Suprapubic skin (tissue), 4 donors: ENCODE measurements at regions not wholly inside any gene's neighbourhood (a gene's known extent, or its start where the extent isn't known, plus 50 kb on each side); places are given as distances from the start of the nearest gene placed in this dataset.

Experiments
- CTCF ChIP-seq, 2 donors: fragments of 200-600 bp in 1 of 2; fragments of 450-650 bp in 1 of 2; sonication (generic) in 1 of 2; IDR thresholded peaks; one replicate each; pipeline ENCODE4 v1.5.1; 2016 to 2019; ENCODE audit warnings: antibody characterized with exemption in 2 of 2, mild to moderate bottlenecking in 1 of 2, moderate library complexity in 1 of 2
- POLR2A ChIP-seq, 2 donors: fragments of 450-650 bp; IDR thresholded peaks; one replicate each; pipeline ENCODE4 v1.6.1; 2017; ENCODE audit warnings: antibody characterized with exemption in 2 of 2, mild to moderate bottlenecking in 2 of 2, moderate library complexity in 2 of 2
- POLR2AphosphoS5 ChIP-seq, 3 donors: sonication (generic); formaldehyde crosslinking; IDR thresholded peaks; one replicate each; pipeline ENCODE4 v1.6.1; 2017; ENCODE audit warnings: antibody characterized with exemption in 3 of 3

DNA sequence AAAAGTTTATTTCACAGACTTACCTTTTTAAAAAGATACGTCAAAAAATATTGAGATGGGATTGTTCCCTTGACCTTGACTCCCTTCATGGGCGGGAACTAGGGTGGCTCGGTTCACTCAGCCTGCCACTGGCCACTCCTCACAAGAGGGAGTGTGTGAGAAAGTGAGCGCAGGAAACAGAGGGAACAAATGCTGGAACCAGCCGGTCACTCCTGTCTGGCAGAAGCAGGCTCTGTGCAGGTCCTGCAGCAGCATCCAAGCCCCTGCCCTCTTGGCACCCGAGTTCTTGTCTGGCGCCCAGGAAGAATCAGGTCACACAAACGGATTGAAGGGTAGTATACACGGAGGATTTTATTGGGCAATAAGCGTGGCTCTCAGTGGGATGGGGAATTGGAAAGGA lies 58.9 kb downstream of the ZNF648 start:
- TF ChIP-seq CTCF (IDR thresholded peaks at IDR 0.05) (no peak), POLR2A (IDR thresholded peaks at IDR 0.05) (no peak), POLR2AphosphoS5 (IDR thresholded peaks at IDR 0.05) (no peak)
